Thyroid gland (tissue), 4 donors: ENCODE measurements at regions not wholly inside any gene's neighbourhood (a gene's known extent, or its start where the extent isn't known, plus 50 kb on each side); places are given as distances from the start of the nearest gene placed in this dataset.

ENCODE experiments used
- DNase-seq, 2 donors: peaks; one replicate each; pipeline ENCODE4 v3.0.0-alpha.2; 2019
- H3K27ac ChIP-seq, 3 donors: fragments of 200-600 bp; sonication (generic); 1 replicate in 2 of 3; 2 replicates in 1 of 3; pipeline ENCODE4 v1.5.1; 2016 to 2019; ENCODE audit warnings: mild to moderate bottlenecking in 1 of 3, moderate library complexity in 1 of 3
- H3K27me3 ChIP-seq: fragments of 200-600 bp; sonication (generic); one replicate; pipeline ENCODE4 v1.5.1; 2019
- H3K36me3 ChIP-seq, 2 donors: fragments of 200-600 bp; sonication (generic); one replicate each; pipeline ENCODE4 v1.5.1; 2016 to 2019
- H3K4me1 ChIP-seq, 2 donors: fragments of 200-600 bp; sonication (generic); one replicate each; pipeline ENCODE4 v1.5.1; 2017 to 2019
- H3K4me3 ChIP-seq, 3 donors: fragments of 200-600 bp; sonication (generic); replicated peaks in 1 of 3; 1 replicate in 2 of 3; 2 replicates in 1 of 3; pipeline ENCODE4 v1.5.1; 2016; ENCODE audit warnings: mild to moderate bottlenecking in 1 of 3
- H3K9me3 ChIP-seq: fragments of 200-600 bp; sonication (generic); one replicate; pipeline ENCODE4 v1.5.1; 2017
- CTCF ChIP-seq, 6 experiments: fragments of 200-600 bp in 3 of 6; fragments of 450-650 bp in 3 of 6; sonication (generic) in 3 of 6; IDR thresholded peaks; one replicate each; pipeline ENCODE4 v1.5.1; 2016 to 2019; ENCODE audit warnings: antibody characterized with exemption in 6 of 6, mild to moderate bottlenecking in 2 of 6, inconsistent platforms in 1 of 6, moderate library complexity in 1 of 6
- POLR2A ChIP-seq, 2 donors: fragments of 450-650 bp; IDR thresholded peaks; one replicate each; pipeline ENCODE4 v1.6.1; 2017; ENCODE audit warnings: antibody characterized with exemption in 2 of 2, mild to moderate bottlenecking in 2 of 2, moderate library complexity in 1 of 2
- WGBS, 2 donors: methylation state at CpG; one replicate each; pipeline ENCODE4 v1.1.5; 2017; 5-methylcytosine and 5-hydroxymethylcytosine counted together
- intact Hi-C: fragments of 100-400 bp; cut with DNase I; formaldehyde crosslinking; loops from one replicate; pipeline ENCODE4 v1.15.1; 2023

- H3K27me3 ChIP-seq: no peaks in the 10 kb centered on the region
Observed at GRCh38 chr18:40926679-40927078, 1028.4 kb upstream of the PIK3C3 start.

GRCh38 chr18:40925071-40925541, 1029.9 kb upstream of the PIK3C3 start:
- no peak for DNase-seq
- 89 to 93% methylated on average over 1 of the region's 1 CpG for WGBS, 2 donors
- Histone ChIP-seq H3K4me3 (no peak overlapping the region), H3K27ac (no peak overlapping the region), H3K27me3 (no peaks in the 10 kb centered on the region), H3K9me3 (no peaks in the 10 kb centered on the region), H3K4me1 (no peaks in the 10 kb centered on the region), H3K36me3 (no peaks in the 10 kb centered on the region)
- intact Hi-C loops: no loop called here
- TF ChIP-seq POLR2A (IDR thresholded peaks at IDR 0.05) (no peak), CTCF (IDR thresholded peaks at IDR 0.05) (no peak)

More at GRCh38 chr18:40926679-40927078, 1028.4 kb upstream of the PIK3C3 start:
- Histone ChIP-seq H3K27ac (no peak overlapping the region), H3K36me3 (no peaks in the 10 kb centered on the region), H3K4me3 (no peak overlapping the region), H3K9me3 (no peaks in the 10 kb centered on the region), H3K4me1 (no peaks in the 10 kb centered on the region)
- DNase-seq: no peak
- intact Hi-C loops: no loop called here
- TF ChIP-seq POLR2A (IDR thresholded peaks at IDR 0.05) (no peak), CTCF (IDR thresholded peaks at IDR 0.05) (no peak)
- WGBS, 2 donors: 77 to 78% methylated on average over 5 of the region's 5 CpGs

GRCh38 chr18:40921845-40922629, 1033.0 kb upstream of the PIK3C3 start:
- H3K36me3 ChIP-seq: no peaks in the 10 kb centered on the region
- H3K27me3 ChIP-seq: no peaks in the 10 kb centered on the region
- intact Hi-C loops: no loop called here
- WGBS, 2 donors: 76 to 81% methylated on average over 4 of the region's 4 CpGs
- no peaks in the 10 kb centered on the region for H3K4me1 ChIP-seq
- DNase-seq: no peak
- no peak for TF ChIP-seq CTCF (IDR thresholded peaks at IDR 0.05)
- no peak for TF ChIP-seq POLR2A (IDR thresholded peaks at IDR 0.05)
- no peak overlapping the region for H3K27ac ChIP-seq
- H3K9me3 ChIP-seq: no peaks in the 10 kb centered on the region
- no peak overlapping the region for H3K4me3 ChIP-seq

GRCh38 chr18:40917056-40917455, 1038.0 kb upstream of the PIK3C3 start:
- intact Hi-C loops: no loop called here
- DNase-seq: no peak
- H3K4me3 ChIP-seq: no peak overlapping the region
- H3K27me3 ChIP-seq: no peaks in the 10 kb centered on the region
- H3K4me1 ChIP-seq: no peaks in the 10 kb centered on the region
- no peak overlapping the region for H3K27ac ChIP-seq
- H3K36me3 ChIP-seq: no peaks in the 10 kb centered on the region
- TF ChIP-seq CTCF (IDR thresholded peaks at IDR 0.05) (no peak), POLR2A (IDR thresholded peaks at IDR 0.05) (no peak)
- no peaks in the 10 kb centered on the region for H3K9me3 ChIP-seq

- DNase-seq: no peak
- H3K36me3 ChIP-seq: no peaks in the 10 kb centered on the region
- no peak overlapping the region for H3K27ac ChIP-seq
- WGBS, 2 donors: 47 to 53% methylated on average over 4 of the region's 4 CpGs
- H3K4me3 ChIP-seq: no peak overlapping the region
- no peaks in the 10 kb centered on the region for H3K9me3 ChIP-seq
- H3K4me1 ChIP-seq: no peaks in the 10 kb centered on the region
- TF ChIP-seq CTCF (IDR thresholded peaks at IDR 0.05): no peak
- TF ChIP-seq POLR2A (IDR thresholded peaks at IDR 0.05): no peak
- H3K27me3 ChIP-seq: no peaks in the 10 kb centered on the region
- intact Hi-C loops: no loop called here
Observed at GRCh38 chr18:40915724-40916123, 1039.3 kb upstream of the PIK3C3 start.
